ENCODE measurements at regions not wholly inside any gene's neighbourhood (a gene's known extent, or its start where the extent isn't known, plus 50 kb on each side); places are given as distances from the start of the nearest gene placed in this dataset.

DNA sequence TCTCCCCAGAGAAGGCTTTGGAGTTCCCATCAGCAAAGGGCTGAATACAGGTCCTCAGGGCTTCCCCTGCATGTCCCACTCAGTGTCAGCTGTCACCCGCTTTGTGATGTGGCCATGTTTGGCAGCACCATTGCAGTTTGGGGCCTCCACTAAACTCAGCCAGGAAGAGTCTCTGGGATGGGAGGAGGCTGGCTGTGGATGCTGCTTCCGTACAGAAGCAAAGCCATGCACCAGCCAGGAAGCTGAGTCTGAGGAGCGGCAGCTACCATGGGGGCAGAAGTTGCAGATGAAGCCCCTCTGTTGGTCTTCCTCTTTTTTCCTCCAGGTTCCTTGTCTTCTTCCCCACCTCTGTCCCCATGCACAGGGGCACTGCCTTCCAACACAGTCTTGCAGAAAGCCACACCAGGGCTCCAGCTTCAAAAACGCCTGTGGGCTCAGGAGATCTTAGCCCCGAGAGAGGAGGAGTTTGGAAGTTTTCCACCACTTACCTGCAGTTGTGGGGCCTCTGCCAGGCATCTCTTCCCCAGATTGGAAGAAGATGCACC, 416.8 kb downstream of the NPHP4 start:
- no peak for TF ChIP-seq GABPB1 (CRISPR knock-in tag; IDR thresholded peaks at IDR 0.05)
- TF ChIP-seq, protein P1, sequence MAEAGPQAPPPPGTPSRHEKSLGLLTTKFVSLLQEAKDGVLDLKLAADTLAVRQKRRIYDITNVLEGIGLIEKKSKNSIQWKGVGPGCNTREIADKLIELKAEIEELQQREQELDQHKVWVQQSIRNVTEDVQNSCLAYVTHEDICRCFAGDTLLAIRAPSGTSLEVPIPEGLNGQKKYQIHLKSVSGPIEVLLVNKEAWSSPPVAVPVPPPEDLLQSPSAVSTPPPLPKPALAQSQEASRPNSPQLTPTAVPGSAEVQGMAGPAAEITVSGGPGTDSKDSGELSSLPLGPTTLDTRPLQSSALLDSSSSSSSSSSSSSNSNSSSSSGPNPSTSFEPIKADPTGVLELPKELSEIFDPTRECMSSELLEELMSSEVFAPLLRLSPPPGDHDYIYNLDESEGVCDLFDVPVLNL (CRISPR knock-in tag; IDR thresholded peaks at IDR 0.05; ENCODE audit: borderline replicate concordance, low read depth) = no peak
- TF ChIP-seq, protein P2, sequence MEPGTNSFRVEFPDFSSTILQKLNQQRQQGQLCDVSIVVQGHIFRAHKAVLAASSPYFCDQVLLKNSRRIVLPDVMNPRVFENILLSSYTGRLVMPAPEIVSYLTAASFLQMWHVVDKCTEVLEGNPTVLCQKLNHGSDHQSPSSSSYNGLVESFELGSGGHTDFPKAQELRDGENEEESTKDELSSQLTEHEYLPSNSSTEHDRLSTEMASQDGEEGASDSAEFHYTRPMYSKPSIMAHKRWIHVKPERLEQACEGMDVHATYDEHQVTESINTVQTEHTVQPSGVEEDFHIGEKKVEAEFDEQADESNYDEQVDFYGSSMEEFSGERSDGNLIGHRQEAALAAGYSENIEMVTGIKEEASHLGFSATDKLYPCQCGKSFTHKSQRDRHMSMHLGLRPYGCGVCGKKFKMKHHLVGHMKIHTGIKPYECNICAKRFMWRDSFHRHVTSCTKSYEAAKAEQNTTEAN (CRISPR knock-in tag; IDR thresholded peaks at IDR 0.05) = no peak
- TF ChIP-seq ZNF121 (CRISPR knock-in tag; IDR thresholded peaks at IDR 0.05) = no peak
- TF ChIP-seq, protein P3, sequence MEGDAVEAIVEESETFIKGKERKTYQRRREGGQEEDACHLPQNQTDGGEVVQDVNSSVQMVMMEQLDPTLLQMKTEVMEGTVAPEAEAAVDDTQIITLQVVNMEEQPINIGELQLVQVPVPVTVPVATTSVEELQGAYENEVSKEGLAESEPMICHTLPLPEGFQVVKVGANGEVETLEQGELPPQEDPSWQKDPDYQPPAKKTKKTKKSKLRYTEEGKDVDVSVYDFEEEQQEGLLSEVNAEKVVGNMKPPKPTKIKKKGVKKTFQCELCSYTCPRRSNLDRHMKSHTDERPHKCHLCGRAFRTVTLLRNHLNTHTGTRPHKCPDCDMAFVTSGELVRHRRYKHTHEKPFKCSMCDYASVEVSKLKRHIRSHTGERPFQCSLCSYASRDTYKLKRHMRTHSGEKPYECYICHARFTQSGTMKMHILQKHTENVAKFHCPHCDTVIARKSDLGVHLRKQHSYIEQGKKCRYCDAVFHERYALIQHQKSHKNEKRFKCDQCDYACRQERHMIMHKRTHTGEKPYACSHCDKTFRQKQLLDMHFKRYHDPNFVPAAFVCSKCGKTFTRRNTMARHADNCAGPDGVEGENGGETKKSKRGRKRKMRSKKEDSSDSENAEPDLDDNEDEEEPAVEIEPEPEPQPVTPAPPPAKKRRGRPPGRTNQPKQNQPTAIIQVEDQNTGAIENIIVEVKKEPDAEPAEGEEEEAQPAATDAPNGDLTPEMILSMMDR (IDR thresholded peaks at IDR 0.05) = no peak
- TF ChIP-seq, protein P4, sequence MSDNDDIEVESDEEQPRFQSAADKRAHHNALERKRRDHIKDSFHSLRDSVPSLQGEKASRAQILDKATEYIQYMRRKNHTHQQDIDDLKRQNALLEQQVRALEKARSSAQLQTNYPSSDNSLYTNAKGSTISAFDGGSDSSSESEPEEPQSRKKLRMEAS (CRISPR knock-in tag; IDR thresholded peaks at IDR 0.05) = no peak
- no peak for TF ChIP-seq MXD4 (CRISPR knock-in tag; IDR thresholded peaks at IDR 0.05; ENCODE audit: borderline replicate concordance)
- TF ChIP-seq, protein P5, sequence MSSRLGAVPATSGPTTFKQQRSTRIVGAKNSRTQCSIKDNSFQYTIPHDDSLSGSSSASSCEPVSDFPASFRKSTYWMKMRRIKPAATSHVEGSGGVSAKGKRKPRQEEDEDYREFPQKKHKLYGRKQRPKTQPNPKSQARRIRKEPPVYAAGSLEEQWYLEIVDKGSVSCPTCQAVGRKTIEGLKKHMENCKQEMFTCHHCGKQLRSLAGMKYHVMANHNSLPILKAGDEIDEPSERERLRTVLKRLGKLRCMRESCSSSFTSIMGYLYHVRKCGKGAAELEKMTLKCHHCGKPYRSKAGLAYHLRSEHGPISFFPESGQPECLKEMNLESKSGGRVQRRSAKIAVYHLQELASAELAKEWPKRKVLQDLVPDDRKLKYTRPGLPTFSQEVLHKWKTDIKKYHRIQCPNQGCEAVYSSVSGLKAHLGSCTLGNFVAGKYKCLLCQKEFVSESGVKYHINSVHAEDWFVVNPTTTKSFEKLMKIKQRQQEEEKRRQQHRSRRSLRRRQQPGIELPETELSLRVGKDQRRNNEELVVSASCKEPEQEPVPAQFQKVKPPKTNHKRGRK (CRISPR knock-in tag; IDR thresholded peaks at IDR 0.05; ENCODE audit: borderline replicate concordance) = no peak
- TF ChIP-seq, protein P6, sequence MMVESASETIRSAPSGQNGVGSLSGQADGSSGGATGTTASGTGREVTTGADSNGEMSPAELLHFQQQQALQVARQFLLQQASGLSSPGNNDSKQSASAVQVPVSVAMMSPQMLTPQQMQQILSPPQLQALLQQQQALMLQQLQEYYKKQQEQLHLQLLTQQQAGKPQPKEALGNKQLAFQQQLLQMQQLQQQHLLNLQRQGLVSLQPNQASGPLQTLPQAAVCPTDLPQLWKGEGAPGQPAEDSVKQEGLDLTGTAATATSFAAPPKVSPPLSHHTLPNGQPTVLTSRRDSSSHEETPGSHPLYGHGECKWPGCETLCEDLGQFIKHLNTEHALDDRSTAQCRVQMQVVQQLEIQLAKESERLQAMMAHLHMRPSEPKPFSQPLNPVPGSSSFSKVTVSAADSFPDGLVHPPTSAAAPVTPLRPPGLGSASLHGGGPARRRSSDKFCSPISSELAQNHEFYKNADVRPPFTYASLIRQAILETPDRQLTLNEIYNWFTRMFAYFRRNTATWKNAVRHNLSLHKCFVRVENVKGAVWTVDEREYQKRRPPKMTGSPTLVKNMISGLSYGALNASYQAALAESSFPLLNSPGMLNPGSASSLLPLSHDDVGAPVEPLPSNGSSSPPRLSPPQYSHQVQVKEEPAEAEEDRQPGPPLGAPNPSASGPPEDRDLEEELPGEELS (CRISPR knock-in tag; IDR thresholded peaks at IDR 0.05) = no peak
- no peak for TF ChIP-seq CREB1 (CRISPR knock-in tag; IDR thresholded peaks at IDR 0.05)
- no peak for TF ChIP-seq FOXJ3 (CRISPR knock-in tag; IDR thresholded peaks at IDR 0.05; ENCODE audit: borderline replicate concordance)
- TF ChIP-seq, protein P7, sequence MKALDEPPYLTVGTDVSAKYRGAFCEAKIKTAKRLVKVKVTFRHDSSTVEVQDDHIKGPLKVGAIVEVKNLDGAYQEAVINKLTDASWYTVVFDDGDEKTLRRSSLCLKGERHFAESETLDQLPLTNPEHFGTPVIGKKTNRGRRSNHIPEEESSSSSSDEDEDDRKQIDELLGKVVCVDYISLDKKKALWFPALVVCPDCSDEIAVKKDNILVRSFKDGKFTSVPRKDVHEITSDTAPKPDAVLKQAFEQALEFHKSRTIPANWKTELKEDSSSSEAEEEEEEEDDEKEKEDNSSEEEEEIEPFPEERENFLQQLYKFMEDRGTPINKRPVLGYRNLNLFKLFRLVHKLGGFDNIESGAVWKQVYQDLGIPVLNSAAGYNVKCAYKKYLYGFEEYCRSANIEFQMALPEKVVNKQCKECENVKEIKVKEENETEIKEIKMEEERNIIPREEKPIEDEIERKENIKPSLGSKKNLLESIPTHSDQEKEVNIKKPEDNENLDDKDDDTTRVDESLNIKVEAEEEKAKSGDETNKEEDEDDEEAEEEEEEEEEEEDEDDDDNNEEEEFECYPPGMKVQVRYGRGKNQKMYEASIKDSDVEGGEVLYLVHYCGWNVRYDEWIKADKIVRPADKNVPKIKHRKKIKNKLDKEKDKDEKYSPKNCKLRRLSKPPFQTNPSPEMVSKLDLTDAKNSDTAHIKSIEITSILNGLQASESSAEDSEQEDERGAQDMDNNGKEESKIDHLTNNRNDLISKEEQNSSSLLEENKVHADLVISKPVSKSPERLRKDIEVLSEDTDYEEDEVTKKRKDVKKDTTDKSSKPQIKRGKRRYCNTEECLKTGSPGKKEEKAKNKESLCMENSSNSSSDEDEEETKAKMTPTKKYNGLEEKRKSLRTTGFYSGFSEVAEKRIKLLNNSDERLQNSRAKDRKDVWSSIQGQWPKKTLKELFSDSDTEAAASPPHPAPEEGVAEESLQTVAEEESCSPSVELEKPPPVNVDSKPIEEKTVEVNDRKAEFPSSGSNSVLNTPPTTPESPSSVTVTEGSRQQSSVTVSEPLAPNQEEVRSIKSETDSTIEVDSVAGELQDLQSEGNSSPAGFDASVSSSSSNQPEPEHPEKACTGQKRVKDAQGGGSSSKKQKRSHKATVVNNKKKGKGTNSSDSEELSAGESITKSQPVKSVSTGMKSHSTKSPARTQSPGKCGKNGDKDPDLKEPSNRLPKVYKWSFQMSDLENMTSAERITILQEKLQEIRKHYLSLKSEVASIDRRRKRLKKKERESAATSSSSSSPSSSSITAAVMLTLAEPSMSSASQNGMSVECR (CRISPR knock-in tag; IDR thresholded peaks at IDR 0.05; ENCODE audit: borderline replicate concordance) = no peak
- no peak for TF ChIP-seq NR3C1 (CRISPR knock-in tag; conservative IDR thresholded peaks at IDR 0.05; ENCODE audit: low read depth)

Data from WTC11 (cell line).